ENCODE measurements at regions not wholly inside any gene's neighbourhood (a gene's known extent, or its start where the extent isn't known, plus 50 kb on each side); places are given as distances from the start of the nearest gene placed in this dataset.

DNA sequence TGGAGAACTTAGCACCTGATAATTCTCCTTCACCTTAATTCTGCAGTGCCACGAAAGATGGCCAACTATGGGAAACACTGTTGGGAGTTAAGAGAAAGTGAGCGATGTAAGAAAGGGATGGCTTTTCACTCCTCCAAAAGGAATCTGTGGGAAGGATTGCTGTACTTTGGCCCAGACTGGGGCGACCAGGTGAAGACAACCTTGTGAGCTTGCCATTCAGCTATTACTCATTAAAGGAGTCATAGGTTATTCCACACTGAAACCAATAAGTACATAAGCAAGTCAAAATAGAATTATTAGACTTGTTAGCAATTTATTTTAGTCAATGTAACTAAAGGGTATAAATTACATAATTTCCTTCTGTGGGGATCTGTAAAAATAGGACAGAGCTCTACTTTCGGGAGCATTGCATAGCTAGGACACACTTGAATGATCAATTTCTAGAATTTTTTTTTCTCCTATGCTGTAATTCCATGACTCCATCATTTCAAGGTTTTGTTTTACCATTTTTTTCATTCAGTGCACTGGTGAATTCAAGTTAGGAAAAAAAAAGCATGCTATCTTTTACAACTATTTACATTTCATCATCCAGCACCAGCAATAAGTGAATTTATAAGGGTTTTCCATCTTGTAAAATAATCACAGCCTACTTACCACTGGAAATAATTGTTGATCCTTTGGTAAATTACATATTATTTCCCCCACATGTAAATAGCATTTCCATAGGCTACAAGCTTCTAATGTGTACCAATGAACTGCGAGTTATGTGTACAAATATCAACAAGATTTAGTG, 231.7 kb downstream of the SIM1 start:
- Histone ChIP-seq H3K9me3 (no peaks in the 10 kb centered on the region), H3K4me3 (no peak overlapping the region), H3K36me3 (ENCODE audit: low read depth) (no peaks in the 10 kb centered on the region), H3K4me1 (ENCODE audit: low read depth) (no peaks in the 10 kb centered on the region)
- intact Hi-C loops (cut with DNase I, micrococcal nuclease), result no loop called here
- DNase-seq (no peak), ATAC-seq (no peak)
- TF ChIP-seq, protein P1, sequence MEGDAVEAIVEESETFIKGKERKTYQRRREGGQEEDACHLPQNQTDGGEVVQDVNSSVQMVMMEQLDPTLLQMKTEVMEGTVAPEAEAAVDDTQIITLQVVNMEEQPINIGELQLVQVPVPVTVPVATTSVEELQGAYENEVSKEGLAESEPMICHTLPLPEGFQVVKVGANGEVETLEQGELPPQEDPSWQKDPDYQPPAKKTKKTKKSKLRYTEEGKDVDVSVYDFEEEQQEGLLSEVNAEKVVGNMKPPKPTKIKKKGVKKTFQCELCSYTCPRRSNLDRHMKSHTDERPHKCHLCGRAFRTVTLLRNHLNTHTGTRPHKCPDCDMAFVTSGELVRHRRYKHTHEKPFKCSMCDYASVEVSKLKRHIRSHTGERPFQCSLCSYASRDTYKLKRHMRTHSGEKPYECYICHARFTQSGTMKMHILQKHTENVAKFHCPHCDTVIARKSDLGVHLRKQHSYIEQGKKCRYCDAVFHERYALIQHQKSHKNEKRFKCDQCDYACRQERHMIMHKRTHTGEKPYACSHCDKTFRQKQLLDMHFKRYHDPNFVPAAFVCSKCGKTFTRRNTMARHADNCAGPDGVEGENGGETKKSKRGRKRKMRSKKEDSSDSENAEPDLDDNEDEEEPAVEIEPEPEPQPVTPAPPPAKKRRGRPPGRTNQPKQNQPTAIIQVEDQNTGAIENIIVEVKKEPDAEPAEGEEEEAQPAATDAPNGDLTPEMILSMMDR (IDR thresholded peaks at IDR 0.05), result no peak

DNA sequence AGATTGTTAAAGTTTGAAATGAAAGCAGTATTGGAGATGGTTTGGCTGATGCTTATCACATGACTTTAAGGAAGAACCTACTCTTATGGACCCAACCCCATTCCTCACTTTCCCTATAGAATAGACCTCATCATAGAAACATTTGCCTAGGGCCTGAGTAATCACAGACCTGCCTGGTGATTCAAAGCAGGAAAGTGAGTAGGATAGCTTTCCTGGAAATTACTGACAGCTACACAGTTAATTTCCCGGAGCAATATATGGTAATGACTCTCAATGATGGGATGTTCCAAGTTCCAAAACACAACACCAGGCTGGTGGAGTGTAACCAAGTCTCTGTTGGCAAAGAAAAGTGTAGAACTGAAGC, 233.8 kb downstream of the SIM1 start:
- ATAC-seq (no peak), DNase-seq (no peak)
- intact Hi-C loops (cut with DNase I, micrococcal nuclease), result no loop called here
- H3K4me3 ChIP-seq, result no peak overlapping the region
- no peaks in the 10 kb centered on the region for H3K4me1 ChIP-seq (ENCODE audit: low read depth)
- H3K9me3 ChIP-seq, result no peaks in the 10 kb centered on the region
- H3K36me3 ChIP-seq (ENCODE audit: low read depth), result no peaks in the 10 kb centered on the region
- TF ChIP-seq, protein P1 (IDR thresholded peaks at IDR 0.05), result no peak

DNA sequence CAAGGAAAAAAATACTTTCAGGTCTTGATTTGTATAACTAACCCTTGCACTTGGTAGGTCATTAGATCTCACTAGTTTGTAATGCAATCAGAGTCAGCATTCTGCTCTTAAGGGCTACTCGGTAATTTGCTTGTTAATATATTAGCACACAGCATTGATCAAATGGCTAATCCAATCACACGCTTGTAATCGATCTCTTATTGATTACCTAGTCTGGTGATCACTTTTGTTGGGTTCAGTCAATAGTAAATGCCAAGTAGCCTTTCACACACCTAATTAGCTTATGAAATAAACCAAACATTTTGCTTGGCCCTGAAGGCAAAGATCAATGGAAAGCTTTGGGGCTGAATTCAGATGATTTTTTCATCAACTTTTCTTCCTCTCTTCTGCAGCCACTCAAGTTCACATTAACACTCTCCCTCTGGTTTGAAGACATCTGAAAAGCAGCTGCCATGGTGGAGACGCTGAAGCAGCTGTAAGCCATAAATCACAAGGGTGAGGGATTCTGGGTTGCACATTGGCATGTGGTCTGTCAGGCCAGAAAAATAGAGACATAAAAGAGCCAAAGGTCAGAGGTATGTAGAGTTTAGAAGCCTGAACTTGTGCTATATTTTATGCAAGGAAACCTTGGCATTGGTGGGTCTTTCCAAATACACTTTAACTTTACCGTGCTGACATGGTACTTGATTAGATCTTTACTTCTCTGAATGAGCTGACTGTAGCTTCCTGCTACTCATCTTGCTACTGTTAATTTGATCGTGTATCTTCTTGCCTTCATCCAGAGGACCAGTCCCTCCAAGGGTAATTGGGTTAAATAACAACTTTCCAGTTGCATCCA, 234.4 kb downstream of the SIM1 start:
- Histone ChIP-seq H3K9me3 (no peaks in the 10 kb centered on the region), H3K36me3 (ENCODE audit: low read depth) (no peaks in the 10 kb centered on the region), H3K4me1 (ENCODE audit: low read depth) (no peaks in the 10 kb centered on the region), H3K4me3 (no peak overlapping the region)
- TF ChIP-seq, protein P1 (IDR thresholded peaks at IDR 0.05), result no peak
- no peak for ATAC-seq
- no peak for DNase-seq
- intact Hi-C loops (cut with DNase I, micrococcal nuclease), result no loop called here

DNA sequence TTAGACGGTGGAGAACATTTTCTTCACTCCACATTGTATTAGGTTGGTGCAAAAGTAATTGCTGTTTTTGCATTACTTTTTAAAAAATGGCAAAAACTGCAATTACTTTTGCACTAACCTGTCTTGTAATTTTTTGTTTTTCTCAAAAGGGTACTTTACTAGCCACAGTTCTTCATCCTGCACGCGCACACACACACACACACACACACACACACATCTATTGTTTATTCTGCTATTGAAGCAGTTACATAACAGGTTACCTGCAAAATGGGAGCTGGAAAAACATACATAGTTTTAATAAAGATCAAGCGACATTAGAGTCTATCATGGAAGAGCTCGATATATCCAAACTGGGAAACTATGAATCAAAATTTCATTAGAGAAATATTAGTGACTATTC, 235.2 kb downstream of the SIM1 start:
- TF ChIP-seq, protein P1 (IDR thresholded peaks at IDR 0.05), result no peak
- Histone ChIP-seq H3K9me3 (no peaks in the 10 kb centered on the region), H3K36me3 (ENCODE audit: low read depth) (no peaks in the 10 kb centered on the region), H3K4me1 (ENCODE audit: low read depth) (no peaks in the 10 kb centered on the region), H3K4me3 (no peak overlapping the region)
- intact Hi-C loops (cut with DNase I, micrococcal nuclease), result no loop called here
- ATAC-seq (no peak), DNase-seq (no peak)

DNA sequence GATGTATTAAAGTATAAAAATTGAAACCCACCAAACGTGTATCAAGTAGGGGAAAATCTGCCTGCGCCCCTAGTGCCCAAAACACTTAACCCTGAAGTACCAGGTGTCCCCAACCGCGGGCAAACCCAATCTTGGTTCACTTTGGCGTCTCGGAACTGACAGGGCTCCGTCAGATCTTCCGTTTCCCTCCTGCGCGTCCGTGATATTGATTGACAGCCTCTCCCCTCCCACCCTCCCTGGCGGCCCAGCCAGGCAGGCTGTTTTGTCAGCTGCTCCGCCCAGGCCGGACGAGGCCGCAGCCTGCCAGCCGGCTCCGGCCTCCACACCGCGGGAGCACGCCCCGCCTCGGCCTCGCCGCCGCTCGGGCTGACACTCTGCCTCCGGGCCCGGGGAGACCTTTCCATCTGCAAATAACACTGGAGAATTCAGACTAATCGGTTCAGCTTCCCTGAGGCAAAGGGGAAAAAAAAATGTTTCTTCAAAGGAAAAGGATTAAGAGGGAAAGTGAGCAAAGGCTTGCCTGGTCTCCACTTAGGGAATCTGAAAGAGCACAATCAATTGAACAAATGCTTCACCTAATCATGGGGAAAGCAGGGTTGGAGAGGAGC, 234.9 kb upstream of the MCHR2 start:
- Histone ChIP-seq H3K4me3 (no peak overlapping the region), H3K4me1 (ENCODE audit: low read depth) (no peaks in the 10 kb centered on the region), H3K36me3 (ENCODE audit: low read depth) (no peaks in the 10 kb centered on the region), H3K9me3 (no peaks in the 10 kb centered on the region)
- peak; percentile 79 to 83 (median 80) for DNase-seq
- TF ChIP-seq, protein P1 (IDR thresholded peaks at IDR 0.05), result no peak
- intact Hi-C loops (cut with DNase I, micrococcal nuclease), result no loop called here
- ATAC-seq, result peak; percentile 99

Data from mucosa of descending colon (tissue), 3 donors.